ENCODE measurements at regions not wholly inside any gene's neighbourhood (a gene's known extent, or its start where the extent isn't known, plus 50 kb on each side); places are given as distances from the start of the nearest gene placed in this dataset.
A peak's percentile ranks its signal among the peaks of the same experiment; 100 is the strongest.

GRCh38 chr10:33680036-33680435, 345.6 kb upstream of the NRP1 start:
- no peaks in the 10 kb centered on the region for H3K27me3 ChIP-seq
- intact Hi-C loops (cut with DNase I), result no loop called here
- 82% methylated on average over 5 of the region's 5 CpGs for WGBS (ENCODE audit: insufficient coverage, low coverage, low lambda C conversion rate, missing lambda C conversion rate)
- no peaks in the 10 kb centered on the region for H3K36me3 ChIP-seq
- TF ChIP-seq CTCF (IDR thresholded peaks at IDR 0.05), result no peak
- no peak for TF ChIP-seq POLR2A (IDR thresholded peaks at IDR 0.05)
- H3K9me3 ChIP-seq, result no peaks in the 10 kb centered on the region
- no peak overlapping the region for H3K27ac ChIP-seq
- no peaks in the 10 kb centered on the region for H3K4me1 ChIP-seq
- ATAC-seq (no peak), DNase-seq (no peak)
- H3K4me3 ChIP-seq, result no peak overlapping the region

- Histone ChIP-seq H3K4me1 (no peaks in the 10 kb centered on the region), H3K4me3 (no peak overlapping the region), H3K9me3 (no peaks in the 10 kb centered on the region), H3K27me3 (no peaks in the 10 kb centered on the region), H3K27ac (no peak overlapping the region), H3K36me3 (no peaks in the 10 kb centered on the region)
- DNase-seq, result no peak
- WGBS (ENCODE audit: insufficient coverage, low coverage, low lambda C conversion rate, missing lambda C conversion rate), result 84% methylated on average over 9 of the region's 9 CpGs
- peak; percentile 49 to 71 (median 64) for ATAC-seq
- TF ChIP-seq POLR2A (IDR thresholded peaks at IDR 0.05), result no peak
- TF ChIP-seq CTCF (IDR thresholded peaks at IDR 0.05), result no peak
- intact Hi-C loops (cut with DNase I), result no loop called here
Measured at GRCh38 chr10:33676606-33677339, 342.3 kb upstream of the NRP1 start.

- H3K27ac ChIP-seq, result no peak overlapping the region
- no peaks in the 10 kb centered on the region for H3K27me3 ChIP-seq
- no peak for DNase-seq
- ATAC-seq, result peak in 3 of 4 donors; percentile 17 to 61 (median 56)
- TF ChIP-seq POLR2A (IDR thresholded peaks at IDR 0.05) (no peak), CTCF (IDR thresholded peaks at IDR 0.05) (no peak)
- H3K9me3 ChIP-seq, result no peaks in the 10 kb centered on the region
- 65% methylated on average over 10 of the region's 10 CpGs for WGBS (ENCODE audit: insufficient coverage, low coverage, low lambda C conversion rate, missing lambda C conversion rate)
- no peaks in the 10 kb centered on the region for H3K4me1 ChIP-seq
- intact Hi-C loops (cut with DNase I), result no loop called here
- H3K4me3 ChIP-seq, result no peak overlapping the region
- no peaks in the 10 kb centered on the region for H3K36me3 ChIP-seq
Measured at GRCh38 chr10:33674986-33675599, 340.6 kb upstream of the NRP1 start.

GRCh38 chr10:33674491-33674890, 340.0 kb upstream of the NRP1 start:
- H3K27me3 ChIP-seq, result no peaks in the 10 kb centered on the region
- 67% methylated on average over 2 of the region's 2 CpGs for WGBS (ENCODE audit: insufficient coverage, low coverage, low lambda C conversion rate, missing lambda C conversion rate)
- no peaks in the 10 kb centered on the region for H3K9me3 ChIP-seq
- TF ChIP-seq POLR2A (IDR thresholded peaks at IDR 0.05), result no peak
- no peak for TF ChIP-seq CTCF (IDR thresholded peaks at IDR 0.05)
- ATAC-seq, result no peak
- no peak for DNase-seq
- no peak overlapping the region for H3K27ac ChIP-seq
- intact Hi-C loops (cut with DNase I), result no loop called here
- no peak overlapping the region for H3K4me3 ChIP-seq
- H3K4me1 ChIP-seq, result no peaks in the 10 kb centered on the region
- no peaks in the 10 kb centered on the region for H3K36me3 ChIP-seq

Measured in right lobe of liver (tissue), 6 donors.